NB4 (cell line): ENCODE measurements at regions not wholly inside any gene's neighbourhood (a gene's known extent, or its start where the extent isn't known, plus 50 kb on each side); places are given as distances from the start of the nearest gene placed in this dataset.

Experiments used
- CTCF ChIP-seq: IDR thresholded peaks from one replicate; pipeline ENCODE4 v1.5.1; 2012; ENCODE audit warnings: low read depth, low read length
- MYC ChIP-seq: IDR thresholded peaks from 2 replicates; pipeline ENCODE4 v1.6.1; 2011; ENCODE audit warnings: low read depth, low read length
- POLR2A ChIP-seq: IDR thresholded peaks from 2 replicates; pipeline ENCODE4 v1.6.1; 2011; ENCODE audit warnings: mild to moderate bottlenecking; ENCODE audit not compliant: insufficient read length; ENCODE audit errors: extremely low read depth

- TF ChIP-seq CTCF: no peak
- no peak for TF ChIP-seq MYC
- no peak for TF ChIP-seq POLR2A
Measured at GRCh38 chr10:121678631-121679174, 80.5 kb upstream of the FGFR2 start.
